LNCAP (cell line): ENCODE measurements at regions not wholly inside any gene's neighbourhood (a gene's known extent, or its start where the extent isn't known, plus 50 kb on each side); places are given as distances from the start of the nearest gene placed in this dataset.

ENCODE experiments used
- TF ChIP-seq, protein P1 (sequence below): fragments of 450-650 bp; IDR thresholded peaks from 2 replicates; pipeline ENCODE4 v1.5.1; 2017; ENCODE audit warnings: mild to moderate bottlenecking

DNA sequence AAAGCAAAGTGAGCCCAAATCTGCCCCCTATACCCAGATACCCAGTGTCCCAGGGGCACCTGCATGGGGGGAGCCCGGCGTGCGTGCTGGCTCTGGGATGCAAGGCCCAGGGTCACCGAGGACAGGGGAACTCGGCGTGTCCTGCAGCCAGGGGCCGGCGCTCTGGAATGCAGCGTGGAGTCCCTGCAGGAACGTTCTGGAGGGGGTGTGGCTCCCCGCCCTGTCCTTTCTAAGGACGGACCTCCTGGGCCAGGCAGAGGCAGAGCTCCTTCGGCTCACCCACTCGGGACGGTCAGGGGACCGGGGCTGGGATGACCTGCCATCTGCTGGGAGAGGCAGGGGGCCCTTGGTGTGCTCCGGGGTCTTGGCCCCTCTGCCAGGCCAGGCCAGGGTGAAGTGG is 1196.8 kb downstream of the BRD1 start:
- TF ChIP-seq, protein P1, sequence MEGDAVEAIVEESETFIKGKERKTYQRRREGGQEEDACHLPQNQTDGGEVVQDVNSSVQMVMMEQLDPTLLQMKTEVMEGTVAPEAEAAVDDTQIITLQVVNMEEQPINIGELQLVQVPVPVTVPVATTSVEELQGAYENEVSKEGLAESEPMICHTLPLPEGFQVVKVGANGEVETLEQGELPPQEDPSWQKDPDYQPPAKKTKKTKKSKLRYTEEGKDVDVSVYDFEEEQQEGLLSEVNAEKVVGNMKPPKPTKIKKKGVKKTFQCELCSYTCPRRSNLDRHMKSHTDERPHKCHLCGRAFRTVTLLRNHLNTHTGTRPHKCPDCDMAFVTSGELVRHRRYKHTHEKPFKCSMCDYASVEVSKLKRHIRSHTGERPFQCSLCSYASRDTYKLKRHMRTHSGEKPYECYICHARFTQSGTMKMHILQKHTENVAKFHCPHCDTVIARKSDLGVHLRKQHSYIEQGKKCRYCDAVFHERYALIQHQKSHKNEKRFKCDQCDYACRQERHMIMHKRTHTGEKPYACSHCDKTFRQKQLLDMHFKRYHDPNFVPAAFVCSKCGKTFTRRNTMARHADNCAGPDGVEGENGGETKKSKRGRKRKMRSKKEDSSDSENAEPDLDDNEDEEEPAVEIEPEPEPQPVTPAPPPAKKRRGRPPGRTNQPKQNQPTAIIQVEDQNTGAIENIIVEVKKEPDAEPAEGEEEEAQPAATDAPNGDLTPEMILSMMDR: no peak

DNA sequence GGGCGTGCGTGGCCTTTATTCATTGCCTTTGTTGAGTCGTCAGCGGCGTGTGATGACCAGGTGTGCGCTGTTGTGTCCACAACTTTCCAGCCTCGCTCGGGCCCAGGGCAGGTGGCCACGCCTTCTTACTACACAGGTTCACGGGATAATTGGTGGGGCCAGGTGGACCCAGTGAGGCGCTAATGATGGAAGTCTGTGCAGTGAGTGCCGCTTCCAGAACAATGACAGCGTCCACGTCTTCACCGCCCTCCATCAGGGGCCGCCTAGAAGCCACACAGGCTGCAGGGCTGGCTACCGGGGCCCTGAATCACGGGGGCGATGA is 1197.3 kb downstream of the BRD1 start:
- TF ChIP-seq, protein P1: no peak

DNA sequence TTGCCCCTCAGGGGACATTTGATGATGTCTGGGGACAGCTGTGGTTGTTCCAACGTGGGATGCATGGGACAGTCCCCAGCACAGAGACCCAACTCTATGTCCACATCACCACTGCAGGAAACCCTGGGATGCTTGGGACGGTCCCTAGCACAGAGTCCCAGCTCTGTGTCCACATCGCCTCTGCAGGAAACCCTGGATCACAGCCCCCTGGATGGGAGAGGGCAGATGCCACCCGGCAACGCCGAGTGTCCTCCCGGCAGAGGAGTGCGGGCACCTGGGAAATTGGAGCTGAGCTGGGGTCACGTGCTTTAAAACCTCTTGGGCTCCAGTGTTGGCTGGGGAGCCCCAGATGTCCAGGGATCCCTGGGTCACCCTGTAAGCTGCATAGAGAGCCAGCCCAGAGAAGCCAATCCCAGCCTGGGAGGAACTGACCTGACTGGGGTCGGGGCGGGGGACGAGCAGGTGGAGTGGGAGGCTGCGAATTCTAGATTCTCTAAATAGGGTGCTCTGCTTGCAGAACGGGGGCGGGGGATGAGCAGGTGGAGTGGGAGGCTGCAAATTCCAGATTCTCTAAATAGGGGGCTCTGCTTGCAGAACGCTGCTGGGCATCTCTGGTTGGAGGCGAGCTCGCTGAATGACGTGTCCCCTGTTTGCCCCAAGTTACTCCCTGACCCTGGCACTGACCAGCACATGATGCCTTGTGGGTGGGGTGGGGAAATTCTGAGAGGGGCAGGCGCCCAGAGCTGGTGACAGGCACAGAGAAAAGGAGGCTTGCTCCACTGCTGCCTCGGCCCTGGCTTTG is 1197.8 kb downstream of the BRD1 start:
- TF ChIP-seq, protein P1: no peak

DNA sequence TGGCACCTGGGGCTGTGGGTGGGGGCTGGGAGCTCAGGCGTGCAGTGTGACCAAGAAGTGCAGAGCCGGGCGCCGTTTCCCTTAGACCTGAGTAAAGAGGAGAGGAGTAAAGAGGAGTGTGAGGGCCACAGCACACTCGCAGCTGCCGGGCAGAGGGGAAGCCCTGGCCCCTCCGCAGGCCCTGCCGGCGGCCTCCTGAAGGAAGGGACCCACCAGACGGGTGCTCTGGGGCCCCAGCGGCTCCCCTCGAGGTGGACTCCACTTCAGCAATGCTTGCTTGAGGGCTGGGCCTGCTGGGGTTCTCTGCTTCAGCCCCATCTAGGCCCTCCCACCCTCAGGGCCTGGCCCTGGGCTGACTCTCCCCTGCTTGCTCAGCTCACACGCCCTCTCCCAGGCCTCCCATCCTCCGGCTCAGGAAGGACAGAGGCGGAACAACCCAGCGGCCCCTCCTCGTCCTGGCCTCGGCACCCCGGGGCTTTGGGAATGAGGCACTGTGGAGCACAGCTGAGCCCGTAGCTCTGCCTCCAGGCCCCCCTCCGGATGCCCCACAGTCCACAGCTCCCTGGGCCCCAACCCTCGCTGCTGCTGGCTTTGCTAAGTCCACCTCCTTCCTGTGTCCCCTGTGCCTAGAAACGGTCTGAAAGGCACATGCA is 1198.7 kb downstream of the BRD1 start:
- TF ChIP-seq, protein P1: no peak

DNA sequence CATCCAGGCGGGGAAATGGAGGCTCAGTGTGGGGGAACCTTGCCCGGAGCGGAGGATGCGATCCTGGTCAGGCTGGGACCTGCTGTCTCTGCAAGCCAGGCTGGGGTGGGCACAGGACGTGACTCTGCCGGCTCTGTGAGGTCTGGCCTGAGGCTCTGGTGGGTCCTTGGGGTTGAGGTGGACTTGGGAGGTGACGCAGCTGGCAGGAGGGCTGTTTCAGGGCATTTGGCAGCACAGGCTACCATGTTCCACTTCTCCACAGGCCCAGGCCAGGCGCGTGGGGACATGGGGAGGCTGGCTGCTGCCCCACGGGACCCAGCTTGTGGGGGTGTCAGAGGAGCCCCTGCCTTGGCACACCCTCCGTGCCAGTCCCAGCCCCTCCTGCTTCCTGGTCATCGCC is 1199.7 kb downstream of the BRD1 start:
- TF ChIP-seq, protein P1: no peak

DNA sequence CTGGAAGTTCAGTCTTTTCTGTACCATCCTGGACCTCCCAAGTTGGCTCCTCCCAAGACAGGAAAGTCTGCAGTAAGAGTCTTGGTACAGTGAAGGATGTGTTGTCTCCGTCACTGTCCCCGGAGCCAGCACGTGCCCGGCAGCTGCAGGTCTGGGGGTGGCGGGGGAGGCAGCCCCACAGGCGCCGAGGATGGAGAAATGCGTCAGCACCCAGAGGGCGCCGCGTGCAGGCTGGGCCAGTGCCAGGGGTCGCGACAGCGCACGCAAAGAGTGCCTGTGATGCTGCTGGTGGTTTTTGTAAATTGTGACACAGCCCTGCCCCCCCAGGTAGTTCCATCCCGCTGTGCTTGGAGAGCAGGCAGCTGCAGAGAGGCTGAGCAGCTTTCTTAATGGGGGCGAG is 1200.5 kb downstream of the BRD1 start:
- TF ChIP-seq, protein P1: no peak

DNA sequence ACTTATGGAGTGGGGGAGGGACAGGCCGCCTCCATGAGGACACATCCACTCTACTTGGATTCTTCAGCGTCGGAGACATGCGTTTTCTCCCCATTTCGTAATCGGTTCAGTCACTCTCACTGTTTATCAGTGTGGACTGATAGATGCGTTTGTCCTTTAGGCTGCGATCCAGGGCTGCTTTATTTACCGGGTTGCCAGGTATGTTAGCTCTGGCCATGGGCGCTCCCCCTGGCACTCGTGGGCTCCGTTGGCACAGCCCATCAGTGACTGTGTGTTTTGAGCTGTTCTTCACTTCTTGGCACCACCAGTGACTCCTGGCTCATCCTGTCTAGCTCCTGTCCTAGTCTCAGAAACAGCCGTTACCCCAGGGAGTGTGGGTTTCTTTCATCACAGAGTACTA is 1203.3 kb downstream of the BRD1 start:
- TF ChIP-seq, protein P1: no peak
